Esophagus (tissue), 2 donors: ENCODE measurements at regions not wholly inside any gene's neighbourhood (a gene's known extent, or its start where the extent isn't known, plus 50 kb on each side); places are given as distances from the start of the nearest gene placed in this dataset.
A peak's percentile ranks its signal among the peaks of the same experiment; 100 is the strongest.
"Not testable (repeated sequence)": the region's sequence is repeated elsewhere in the genome, so short reads cannot be mapped to it uniquely, and the experiment has no call there.

Source experiments
- H3K27ac ChIP-seq, 2 donors: one replicate each; pipeline ENCODE4 v1.5.1; 2013; ENCODE audit warnings: low read depth in 2 of 2, mild to moderate bottlenecking in 2 of 2, inconsistent platforms in 1 of 2, low read length in 1 of 2, moderate library complexity in 1 of 2
- H3K27me3 ChIP-seq, 2 donors: one replicate each; pipeline ENCODE4 v1.6.1; 2013; ENCODE audit warnings: low read length in 2 of 2, control low read depth in 1 of 2, mild to moderate bottlenecking in 1 of 2; ENCODE audit not compliant: insufficient read depth in 2 of 2, control insufficient read depth in 1 of 2
- H3K36me3 ChIP-seq, 2 donors: one replicate each; pipeline ENCODE4 v1.6.1; 2013; ENCODE audit warnings: low read length in 1 of 2; ENCODE audit not compliant: control insufficient read depth in 2 of 2, insufficient read depth in 2 of 2
- H3K4me1 ChIP-seq, 2 donors: one replicate each; pipeline ENCODE4 v1.6.1; 2013; ENCODE audit warnings: low read length in 1 of 2; ENCODE audit not compliant: control insufficient read depth in 2 of 2, insufficient read depth in 2 of 2
- H3K4me3 ChIP-seq, 2 donors: one replicate each; pipeline ENCODE4 v1.5.1; 2013; ENCODE audit warnings: low read length in 2 of 2, mild to moderate bottlenecking in 2 of 2, low read depth in 1 of 2, moderate library complexity in 1 of 2
- H3K9me3 ChIP-seq, 2 donors: one replicate each; pipeline ENCODE4 v1.6.1; 2013; ENCODE audit warnings: mild to moderate bottlenecking in 2 of 2, low read depth in 1 of 2, low read length in 1 of 2, moderate library complexity in 1 of 2; ENCODE audit not compliant: control insufficient read depth in 2 of 2, insufficient read depth in 1 of 2
- WGBS, 2 donors: extraction: QIAGEN DNeasy Blood & Tissue Kit; methylation state at CpG; one replicate each; pipeline ENCODE4 v1.1.7; 2013; 5-methylcytosine and 5-hydroxymethylcytosine counted together
- donor health status: healthy with polysubstance abuse.
- donor health status: Bipolar disorder and iron deficiency.

GRCh38 chr6:56720882-56721281 is 78.2 kb upstream of the DST start:
- Histone ChIP-seq H3K36me3 (no peaks in the 10 kb centered on the region), H3K9me3 (no peaks in the 10 kb centered on the region), H3K4me1 (no peaks in the 10 kb centered on the region), H3K27ac (no peak overlapping the region), H3K27me3 (no peaks in the 10 kb centered on the region), H3K4me3 (no peak overlapping the region)
- 91 to 96% methylated on average over 17 to 25 of the region's 25 CpGs for WGBS, 2 donors

DNA sequence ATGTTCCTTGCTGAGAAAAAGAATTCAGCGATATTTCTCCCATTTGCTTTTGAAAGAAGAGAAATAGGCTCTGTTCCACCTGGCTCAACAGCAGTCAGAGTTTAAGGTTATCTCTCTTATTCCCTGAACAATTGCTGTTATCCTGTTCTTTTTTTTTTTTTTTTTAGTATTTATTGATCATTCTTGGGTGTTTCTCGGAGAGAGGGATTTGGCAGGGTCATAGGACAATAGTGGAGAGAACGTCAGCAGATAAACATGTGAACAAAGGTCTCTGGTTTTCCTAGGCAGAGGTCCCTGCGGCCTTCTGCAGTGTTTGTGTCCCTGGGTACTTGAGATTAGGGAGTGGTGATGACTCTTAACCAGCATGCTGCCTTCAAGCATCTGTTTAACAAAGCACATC is 77.5 kb upstream of the DST start:
- WGBS, 2 donors: 72 to 91% methylated on average over 4 of the region's 4 CpGs
- H3K4me3 ChIP-seq, H3K9me3 ChIP-seq, H3K27ac ChIP-seq, H3K36me3 ChIP-seq, H3K4me1 ChIP-seq, H3K27me3 ChIP-seq: not testable (repeated sequence)

GRCh38 chr6:56719315-56720058 is 76.8 kb upstream of the DST start:
- WGBS, 2 donors: 87 to 91% methylated on average over 13 of the region's 13 CpGs
- not testable (repeated sequence) for H3K4me1 ChIP-seq, H3K9me3 ChIP-seq, H3K27ac ChIP-seq, H3K36me3 ChIP-seq, H3K4me3 ChIP-seq, H3K27me3 ChIP-seq

DNA sequence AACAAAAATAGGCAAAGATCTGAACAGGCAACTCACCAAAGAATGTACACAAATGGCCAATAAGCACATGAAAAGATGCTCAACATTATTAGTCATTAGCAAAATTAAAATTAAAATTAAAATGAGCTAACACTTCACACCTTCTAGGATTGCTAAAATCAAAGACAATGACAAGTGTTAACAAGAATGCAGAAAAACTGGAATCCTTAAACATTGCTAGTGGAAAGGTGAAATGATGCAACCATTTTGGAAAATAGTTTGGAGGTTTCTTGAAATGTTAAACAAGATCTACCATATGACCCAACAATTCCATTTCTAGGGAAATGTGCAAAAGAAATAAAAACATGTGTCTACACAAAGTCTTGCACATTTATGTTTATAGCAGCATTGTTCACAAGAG is 75.5 kb upstream of the DST start:
- H3K27ac ChIP-seq: no peak overlapping the region
- no peaks in the 10 kb centered on the region for H3K36me3 ChIP-seq
- no peaks in the 10 kb centered on the region for H3K4me1 ChIP-seq
- H3K4me3 ChIP-seq: no peak overlapping the region
- H3K27me3 ChIP-seq: no peaks in the 10 kb centered on the region
- no peaks in the 10 kb centered on the region for H3K9me3 ChIP-seq

- WGBS, 2 donors: 87 to 91% methylated on average over 3 of the region's 3 CpGs
- no peak overlapping the region for H3K4me3 ChIP-seq
- no peaks in the 10 kb centered on the region for H3K36me3 ChIP-seq
- no peaks in the 10 kb centered on the region for H3K27me3 ChIP-seq
- peaks cover 0 to 2% of the 10 kb centered on the region in 2 donors for H3K4me1 ChIP-seq
- H3K9me3 ChIP-seq: no peaks in the 10 kb centered on the region
- no peak overlapping the region for H3K27ac ChIP-seq
These were observed 73.5 kb upstream of the DST start for GRCh38 chr6:56716229-56716628.

- Histone ChIP-seq H3K4me3 (no peak overlapping the region), H3K36me3 (no peaks in the 10 kb centered on the region), H3K9me3 (no peaks in the 10 kb centered on the region), H3K27ac (no peak overlapping the region), H3K27me3 (no peaks in the 10 kb centered on the region), H3K4me1 (peaks cover 0 to 2% of the 10 kb centered on the region in 2 donors)
- WGBS, 2 donors: 79 to 87% methylated on average over 3 of the region's 3 CpGs
These were observed 73.1 kb upstream of the DST start for GRCh38 chr6:56715741-56716140.

DNA sequence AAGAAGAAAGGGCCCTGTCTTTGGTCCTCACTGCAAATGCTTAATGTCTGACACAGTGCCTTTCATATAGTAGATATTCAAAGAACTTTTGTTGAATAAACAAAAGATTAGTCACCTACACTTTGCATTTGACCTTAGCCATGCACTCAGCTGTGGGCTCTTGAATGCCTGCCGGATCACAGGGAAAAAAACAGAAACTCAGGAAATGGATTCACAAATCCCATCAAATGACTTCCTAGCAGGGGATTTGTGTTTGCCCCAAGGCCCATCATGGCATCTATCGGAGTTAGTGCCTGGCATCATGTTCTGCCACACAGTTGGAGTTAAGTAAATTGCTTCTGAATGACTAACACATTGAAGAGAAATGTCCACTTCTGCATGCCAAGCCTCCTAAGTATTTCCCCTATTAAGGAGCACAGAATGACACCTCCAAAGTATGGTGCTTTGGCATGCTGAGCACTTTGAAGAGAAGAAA is 72.3 kb upstream of the DST start:
- Histone ChIP-seq H3K9me3 (no peaks in the 10 kb centered on the region), H3K4me1 (peaks cover 0 to 2% of the 10 kb centered on the region in 2 donors), H3K36me3 (no peaks in the 10 kb centered on the region), H3K27me3 (no peaks in the 10 kb centered on the region), H3K27ac (no peak overlapping the region), H3K4me3 (no peak overlapping the region)
- WGBS, 2 donors: 18 to 28% methylated on average over 2 of the region's 2 CpGs

DNA sequence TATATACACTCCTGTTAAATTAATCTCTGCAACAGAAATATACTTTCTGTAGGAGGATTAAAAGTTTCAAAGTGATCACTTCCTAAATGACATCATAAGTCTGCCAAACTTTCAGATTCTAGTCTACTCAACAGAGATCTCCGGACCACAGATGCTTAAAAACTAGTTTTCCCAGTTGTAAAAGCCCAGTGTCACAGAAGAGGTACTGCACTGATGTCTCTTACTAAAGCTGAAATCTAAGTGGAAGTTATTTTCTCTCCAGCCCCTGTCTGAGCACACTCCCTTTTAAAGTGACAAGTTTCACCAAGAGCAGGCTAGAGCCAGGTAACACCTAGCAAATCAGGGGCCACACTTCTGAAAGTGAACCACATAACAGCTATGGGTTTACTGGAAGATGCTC is 71.6 kb upstream of the DST start:
- Histone ChIP-seq H3K27me3 (no peaks in the 10 kb centered on the region), H3K9me3 (no peaks in the 10 kb centered on the region), H3K27ac (no peak overlapping the region), H3K4me1 (peaks cover 0 to 2% of the 10 kb centered on the region in 2 donors), H3K36me3 (no peaks in the 10 kb centered on the region), H3K4me3 (no peak overlapping the region)
- 52 to 61% methylated on average over 1 of the region's 1 CpG for WGBS, 2 donors

- Histone ChIP-seq H3K36me3 (no peaks in the 10 kb centered on the region), H3K27ac (peak overlapping the region in 1 of 2 donors; percentile 24), H3K9me3 (no peaks in the 10 kb centered on the region), H3K4me3 (no peak overlapping the region), H3K4me1 (peaks cover 0 to 2% of the 10 kb centered on the region in 2 donors), H3K27me3 (no peaks in the 10 kb centered on the region)
- WGBS, 2 donors: 24 to 35% methylated on average over 3 of the region's 3 CpGs
These were observed 70.6 kb upstream of the DST start for GRCh38 chr6:56713254-56713672.

GRCh38 chr6:56710967-56711366 is 68.3 kb upstream of the DST start:
- Histone ChIP-seq H3K27me3 (no peaks in the 10 kb centered on the region), H3K9me3 (no peaks in the 10 kb centered on the region), H3K27ac (no peak overlapping the region), H3K4me3 (no peak overlapping the region), H3K36me3 (no peaks in the 10 kb centered on the region), H3K4me1 (peaks cover 0 to 2% of the 10 kb centered on the region in 2 donors)
- WGBS, 2 donors: 88 to 97% methylated on average over 1 of the region's 1 CpG
